ENCODE measurements at regions not wholly inside any gene's neighbourhood (a gene's known extent, or its start where the extent isn't known, plus 50 kb on each side); places are given as distances from the start of the nearest gene placed in this dataset.
"Not testable (repeated sequence)": the region's sequence is repeated elsewhere in the genome, so short reads cannot be mapped to it uniquely, and the experiment has no call there.

GRCh38 chr10:35938160-35938559, 296.1 kb upstream of the FZD8 start:
- ATAC-seq (ENCODE audit: low read depth) (no peak), DNase-seq (no peak)
- Mint-ChIP-seq H3K4me1 (no peaks in the 10 kb centered on the region), H3K9me3 (no peaks in the 10 kb centered on the region), H3K36me3 (ENCODE audit: low read depth) (no peaks in the 10 kb centered on the region), H3K27ac (no peak overlapping the region), H3K4me3 (no peak overlapping the region), H3K27me3 (no peaks in the 10 kb centered on the region)
- ChIA-PET CTCF (no interaction called here), POLR2A (no interaction called here)
- no peak for TF ChIP-seq CTCF (IDR thresholded peaks at IDR 0.05)
- intact Hi-C loops (cut with micrococcal nuclease), result no loop called here

GRCh38 chr10:35937546-35937945, 295.4 kb upstream of the FZD8 start:
- DNase-seq (no peak), ATAC-seq (ENCODE audit: low read depth) (no peak)
- Mint-ChIP-seq H3K27me3 (no peaks in the 10 kb centered on the region), H3K4me1 (no peaks in the 10 kb centered on the region), H3K4me3 (no peak overlapping the region), H3K9me3 (no peaks in the 10 kb centered on the region), H3K27ac (no peak overlapping the region), H3K36me3 (ENCODE audit: low read depth) (no peaks in the 10 kb centered on the region)
- intact Hi-C loops (cut with micrococcal nuclease), result no loop called here
- CTCF ChIA-PET, result no interaction called here
- no peak for TF ChIP-seq CTCF (IDR thresholded peaks at IDR 0.05)
- POLR2A ChIA-PET, result no interaction called here

- H3K27me3 Mint-ChIP-seq, result no peaks in the 10 kb centered on the region
- POLR2A ChIA-PET, result no interaction called here
- no peak for DNase-seq
- H3K9me3 Mint-ChIP-seq, result peaks cover 4% of the 10 kb centered on the region
- TF ChIP-seq CTCF (IDR thresholded peaks at IDR 0.05), result no peak
- CTCF ChIA-PET, result no interaction called here
- no peak overlapping the region for H3K4me3 Mint-ChIP-seq
- H3K4me1 Mint-ChIP-seq, result no peaks in the 10 kb centered on the region
- H3K36me3 Mint-ChIP-seq (ENCODE audit: low read depth), result no peaks in the 10 kb centered on the region
- intact Hi-C loops (cut with micrococcal nuclease), result no loop called here
- no peak overlapping the region for H3K27ac Mint-ChIP-seq
- ATAC-seq (ENCODE audit: low read depth), result no peak
These were observed 292.5 kb upstream of the FZD8 start for GRCh38 chr10:35934642-35934995.

- CTCF ChIA-PET, result no interaction called here
These were observed 292.0 kb upstream of the FZD8 start for GRCh38 chr10:35933940-35934641.

GRCh38 chr10:35933491-35933890, 291.4 kb upstream of the FZD8 start:
- POLR2A ChIA-PET, result no interaction called here

More at GRCh38 chr10:35933940-35934641, 292.0 kb upstream of the FZD8 start:
- H3K27me3 Mint-ChIP-seq, result no peaks in the 10 kb centered on the region
- POLR2A ChIA-PET, result no interaction called here
- no peak overlapping the region for H3K4me3 Mint-ChIP-seq
- no peak overlapping the region for H3K27ac Mint-ChIP-seq
- no peak for DNase-seq
- H3K9me3 Mint-ChIP-seq, result peaks cover 4% of the 10 kb centered on the region
- TF ChIP-seq CTCF (IDR thresholded peaks at IDR 0.05), result no peak
- ATAC-seq (ENCODE audit: low read depth), result no peak
- intact Hi-C loops (cut with micrococcal nuclease), result no loop called here
- H3K36me3 Mint-ChIP-seq (ENCODE audit: low read depth), result no peaks in the 10 kb centered on the region
- H3K4me1 Mint-ChIP-seq, result no peaks in the 10 kb centered on the region

GRCh38 chr10:35929962-35930361, 287.9 kb upstream of the FZD8 start:
- CTCF ChIA-PET; H3K9me3 Mint-ChIP-seq; H3K36me3 Mint-ChIP-seq (ENCODE audit: low read depth); POLR2A ChIA-PET; H3K4me1 Mint-ChIP-seq; ATAC-seq (ENCODE audit: low read depth); H3K4me3 Mint-ChIP-seq; H3K27ac Mint-ChIP-seq; intact Hi-C loops (cut with micrococcal nuclease); H3K27me3 Mint-ChIP-seq; DNase-seq: not testable (repeated sequence)

More at GRCh38 chr10:35933491-35933890, 291.4 kb upstream of the FZD8 start:
- TF ChIP-seq CTCF (IDR thresholded peaks at IDR 0.05), result no peak
- CTCF ChIA-PET, result no interaction called here
- DNase-seq (no peak), ATAC-seq (ENCODE audit: low read depth) (no peak)
- peaks cover 4% of the 10 kb centered on the region for H3K9me3 Mint-ChIP-seq
- H3K27ac Mint-ChIP-seq, result no peak overlapping the region
- H3K4me1 Mint-ChIP-seq, result no peaks in the 10 kb centered on the region
- no peak overlapping the region for H3K4me3 Mint-ChIP-seq
- H3K27me3 Mint-ChIP-seq, result no peaks in the 10 kb centered on the region
- no peaks in the 10 kb centered on the region for H3K36me3 Mint-ChIP-seq (ENCODE audit: low read depth)
- intact Hi-C loops (cut with micrococcal nuclease), result no loop called here
